Sciatic nerve (tissue), 2 donors: ENCODE measurements at regions not wholly inside any gene's neighbourhood (a gene's known extent, or its start where the extent isn't known, plus 50 kb on each side); places are given as distances from the start of the nearest gene placed in this dataset.

Source experiments
- ATAC-seq: fragments of 200-7000 bp; cut with Tn5 transposase; one replicate; pipeline ENCODE4 v1.9.1; 2020; ENCODE audit warnings: mild to moderate bottlenecking, moderate library complexity
- DNase-seq: peaks from one replicate; pipeline ENCODE4 v3.0.0-alpha.2; 2020; ENCODE audit warnings: low spot score
- intact Hi-C: fragments of 100-400 bp; cut with DNase I; formaldehyde crosslinking; loops from one replicate; pipeline ENCODE4 v1.14.2; 2022
- donor health status: DM: no; HTN: no; CAD: no.
- donor health status: DM: no; HTN: no; CAD: no.

DNA sequence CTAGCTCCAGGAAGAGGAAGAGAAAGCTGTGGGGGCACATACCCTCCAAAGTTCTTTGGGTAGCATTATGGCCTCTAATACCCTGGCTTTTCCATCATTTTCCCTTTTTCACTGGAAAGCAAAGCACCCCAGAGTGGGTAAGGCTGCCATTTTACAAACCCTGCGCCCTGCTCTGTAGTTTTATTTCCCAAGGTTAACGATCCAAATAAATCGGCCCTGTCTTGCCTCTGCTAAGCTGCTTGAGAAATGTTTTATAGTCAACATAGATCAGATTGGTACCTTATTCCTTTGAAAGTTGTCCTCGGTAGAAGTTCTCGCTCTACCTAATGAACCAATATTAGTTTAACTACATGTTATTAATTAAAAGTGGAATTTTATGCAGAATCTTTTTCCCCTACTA lies 328.2 kb downstream of the NPIPA8 start:
- no peak for DNase-seq
- intact Hi-C loops: no loop called here
- ATAC-seq: no peak

- ATAC-seq (no peak), DNase-seq (no peak)
- intact Hi-C loops: no loop called here
These were observed 333.5 kb downstream of the NPIPA8 start for GRCh38 chr16:18003033-18003432.

- DNase-seq (no peak), ATAC-seq (no peak)
- intact Hi-C loops: no loop called here
These were observed 337.5 kb downstream of the NPIPA8 start for GRCh38 chr16:17998996-17999395.

DNA sequence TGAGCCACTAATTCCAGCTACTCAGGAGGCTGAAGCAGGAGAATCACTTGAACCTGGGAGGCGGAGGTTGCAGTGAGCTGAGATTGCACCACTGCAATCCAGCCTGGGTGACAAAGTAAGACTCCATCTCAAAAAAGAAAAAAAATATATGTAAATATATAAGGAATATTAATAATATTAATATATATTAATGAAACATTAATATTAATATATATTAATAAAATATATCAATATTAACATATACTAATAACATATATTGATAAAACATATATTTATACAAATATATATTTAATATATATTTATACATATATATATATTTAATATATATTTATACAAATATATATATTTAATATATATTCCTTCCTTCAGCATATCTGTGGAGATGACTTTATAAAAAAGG lies 338.0 kb downstream of the NPIPA8 start:
- ATAC-seq: no peak
- no peak for DNase-seq
- intact Hi-C loops: no loop called here

DNA sequence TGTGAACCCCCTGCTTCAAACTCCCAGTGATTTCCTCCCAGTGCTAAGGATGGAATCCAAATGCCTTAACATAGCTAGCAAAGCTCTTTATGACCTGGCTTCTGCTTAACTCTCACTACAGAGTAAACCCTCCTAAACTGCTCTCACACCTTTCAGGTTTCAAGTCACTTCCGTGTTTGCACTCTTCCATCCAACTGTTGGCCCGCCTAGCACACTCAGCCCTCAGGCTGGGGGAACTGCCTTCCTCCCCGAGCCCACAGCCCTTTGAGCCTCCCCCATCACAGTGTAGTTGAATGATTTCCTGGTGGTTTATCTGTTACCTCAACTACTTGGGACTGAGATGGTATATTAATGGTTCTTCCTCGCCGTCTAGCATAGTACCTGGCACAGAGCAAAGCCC lies 342.5 kb downstream of the NPIPA8 start:
- intact Hi-C loops: no loop called here
- DNase-seq (no peak), ATAC-seq (no peak)

DNA sequence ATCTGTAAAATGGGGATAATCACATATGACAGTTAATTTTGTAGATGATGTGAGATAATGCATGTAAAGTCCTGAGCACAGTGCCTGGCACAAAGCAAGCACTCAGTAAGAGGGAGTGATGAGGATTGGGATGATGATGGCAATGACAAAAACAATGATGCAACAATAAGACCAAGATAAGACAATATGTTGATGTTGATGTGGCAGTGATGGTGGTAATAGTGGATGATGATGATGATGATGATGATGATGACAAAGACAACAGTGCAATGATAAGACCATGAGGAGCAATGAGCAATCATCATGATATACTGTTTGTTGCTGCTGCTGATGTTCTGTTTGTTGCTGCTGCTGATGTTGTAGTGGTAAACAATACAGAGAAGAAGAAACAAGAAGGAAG lies 344.1 kb downstream of the NPIPA8 start:
- ATAC-seq (no peak), DNase-seq (no peak)
- intact Hi-C loops: no loop called here

DNA sequence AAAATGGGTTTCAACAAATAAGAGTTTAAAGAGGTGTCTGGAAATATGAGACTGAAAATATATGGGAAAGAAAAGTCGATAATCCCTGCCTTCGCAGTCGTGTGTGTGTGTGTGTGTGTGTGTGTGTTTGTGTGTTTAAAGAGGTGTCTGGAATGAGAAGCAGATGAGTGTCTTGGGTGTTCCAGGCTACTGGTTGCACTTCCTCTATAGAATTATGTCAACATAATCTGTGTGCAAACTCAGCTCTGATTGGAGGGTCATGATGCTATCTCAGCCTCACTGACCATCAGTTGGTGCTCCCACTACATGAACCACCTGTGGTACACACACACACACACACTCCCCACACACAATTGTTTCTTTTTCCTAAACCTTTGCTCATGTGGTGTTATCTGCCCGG lies 347.3 kb downstream of the NPIPA8 start:
- ATAC-seq (no peak), DNase-seq (no peak)
- intact Hi-C loops: no loop called here

GRCh38 chr16:17988839-17989238 lies 347.7 kb downstream of the NPIPA8 start:
- no peak for ATAC-seq
- no peak for DNase-seq
- intact Hi-C loops: no loop called here

GRCh38 chr16:17986991-17987390 lies 349.5 kb downstream of the NPIPA8 start:
- intact Hi-C loops: no loop called here
- ATAC-seq (no peak), DNase-seq (no peak)

DNA sequence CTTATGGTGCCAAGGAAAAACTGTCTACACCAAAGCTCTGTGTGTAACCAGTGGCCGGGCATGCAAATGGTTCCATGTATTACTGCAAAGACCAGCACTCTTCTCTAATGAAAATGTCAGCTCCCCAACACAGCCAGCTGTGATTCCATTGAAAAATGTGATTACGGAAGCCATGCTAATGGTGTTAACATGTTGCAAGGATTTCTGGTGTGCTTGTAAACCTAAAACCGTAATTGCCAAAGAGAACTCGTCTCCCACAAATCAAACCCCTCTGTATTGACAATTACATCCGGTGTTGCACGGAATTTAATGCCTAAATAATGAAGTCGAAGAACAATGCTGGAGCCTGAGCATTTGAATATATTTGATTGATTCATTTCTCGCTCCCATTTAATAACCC lies 351.7 kb downstream of the NPIPA8 start:
- ATAC-seq (no peak), DNase-seq (no peak)
- intact Hi-C loops: no loop called here

GRCh38 chr16:17983847-17984639 lies 352.5 kb downstream of the NPIPA8 start:
- ATAC-seq (no peak), DNase-seq (no peak)
- intact Hi-C loops: no loop called here

GRCh38 chr16:17983114-17983513 lies 353.4 kb downstream of the NPIPA8 start:
- no peak for DNase-seq
- no peak for ATAC-seq
- intact Hi-C loops: no loop called here

GRCh38 chr16:17977260-17977659 lies 359.3 kb downstream of the NPIPA8 start:
- ATAC-seq (peak; percentile 75), DNase-seq (no peak)
- intact Hi-C loops: no loop called here

- ATAC-seq: peak; percentile 54
- DNase-seq: no peak
- intact Hi-C loops: no loop called here
These were observed 364.0 kb downstream of the NPIPA8 start for GRCh38 chr16:17972460-17972943.

DNA sequence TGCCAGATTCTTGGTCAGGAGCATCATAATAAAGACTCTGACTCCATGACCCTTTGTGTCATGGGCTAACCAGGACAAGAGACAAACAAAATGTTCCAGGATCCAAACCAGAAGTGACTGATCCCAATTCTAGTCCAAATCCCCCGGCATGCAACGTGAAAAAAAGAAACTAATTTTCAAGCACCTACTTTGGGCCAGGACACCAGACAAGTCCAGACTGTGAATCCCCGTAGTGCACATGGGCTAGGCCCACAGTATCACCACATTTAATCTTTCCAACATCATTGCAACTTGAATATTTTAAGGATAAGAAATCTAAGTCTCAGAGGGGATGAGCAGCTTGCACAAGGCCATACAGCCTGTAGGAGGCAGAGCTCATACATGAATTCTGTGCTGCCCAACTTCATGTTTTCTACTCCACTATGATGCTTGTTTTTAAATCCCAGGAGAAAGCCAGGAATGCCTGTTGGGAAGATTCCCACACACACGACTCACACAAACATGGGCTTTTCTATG lies 365.7 kb downstream of the NPIPA8 start:
- ATAC-seq (peak; percentile 91), DNase-seq (no peak)
- intact Hi-C loops: no loop called here

DNA sequence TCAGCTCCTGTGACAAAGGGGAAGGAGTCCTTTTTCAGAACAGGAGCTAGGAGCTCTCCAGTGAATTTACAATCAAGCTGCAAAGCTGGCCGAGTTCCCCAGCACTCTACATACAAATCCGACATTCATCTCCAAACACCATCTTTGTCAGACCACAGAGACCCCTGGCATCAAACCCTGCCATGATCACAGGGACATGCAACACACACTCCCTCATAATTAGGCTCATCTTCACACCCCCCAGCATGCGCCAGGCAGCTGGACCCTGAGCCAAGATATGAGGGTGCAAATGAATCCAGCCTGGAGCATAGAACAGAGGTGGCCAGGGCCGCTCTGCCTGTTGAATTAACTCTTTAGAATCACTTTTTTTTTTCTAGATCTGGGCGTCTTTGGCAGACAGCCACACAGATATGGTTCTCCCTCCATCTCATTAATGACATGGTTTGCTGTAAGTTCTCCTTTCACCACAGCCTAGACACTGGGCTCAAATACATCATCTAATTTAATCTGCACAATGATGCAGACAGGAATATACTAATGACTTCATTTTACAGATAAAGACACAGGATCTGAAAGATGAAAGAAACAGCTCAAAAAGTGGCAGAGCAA lies 366.3 kb downstream of the NPIPA8 start:
- DNase-seq (no peak), ATAC-seq (no peak)
- intact Hi-C loops: no loop called here

- DNase-seq (no peak), ATAC-seq (no peak)
- intact Hi-C loops: no loop called here
These were observed 371.2 kb downstream of the NPIPA8 start for GRCh38 chr16:17965133-17965900.

DNA sequence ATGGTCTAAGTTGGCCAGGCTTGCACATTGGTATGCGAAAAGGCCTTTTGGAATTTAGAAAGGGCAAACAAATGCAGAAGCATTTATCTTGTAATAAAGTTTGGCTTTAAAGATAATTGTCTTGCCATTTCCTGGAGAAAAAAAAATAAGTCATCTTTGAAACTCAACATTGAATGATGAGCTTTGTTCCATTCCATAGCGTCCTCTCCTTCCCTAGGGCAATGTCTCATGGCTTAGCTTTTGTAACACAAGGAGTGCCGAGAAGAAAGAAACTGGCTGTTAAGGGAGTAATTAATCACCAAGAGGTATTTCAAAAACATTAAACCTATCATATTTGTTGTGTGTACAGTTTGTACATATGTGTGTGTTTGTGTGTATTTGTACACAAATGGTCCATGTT lies 372.3 kb downstream of the NPIPA8 start:
- intact Hi-C loops: no loop called here
- DNase-seq (no peak), ATAC-seq (no peak)

DNA sequence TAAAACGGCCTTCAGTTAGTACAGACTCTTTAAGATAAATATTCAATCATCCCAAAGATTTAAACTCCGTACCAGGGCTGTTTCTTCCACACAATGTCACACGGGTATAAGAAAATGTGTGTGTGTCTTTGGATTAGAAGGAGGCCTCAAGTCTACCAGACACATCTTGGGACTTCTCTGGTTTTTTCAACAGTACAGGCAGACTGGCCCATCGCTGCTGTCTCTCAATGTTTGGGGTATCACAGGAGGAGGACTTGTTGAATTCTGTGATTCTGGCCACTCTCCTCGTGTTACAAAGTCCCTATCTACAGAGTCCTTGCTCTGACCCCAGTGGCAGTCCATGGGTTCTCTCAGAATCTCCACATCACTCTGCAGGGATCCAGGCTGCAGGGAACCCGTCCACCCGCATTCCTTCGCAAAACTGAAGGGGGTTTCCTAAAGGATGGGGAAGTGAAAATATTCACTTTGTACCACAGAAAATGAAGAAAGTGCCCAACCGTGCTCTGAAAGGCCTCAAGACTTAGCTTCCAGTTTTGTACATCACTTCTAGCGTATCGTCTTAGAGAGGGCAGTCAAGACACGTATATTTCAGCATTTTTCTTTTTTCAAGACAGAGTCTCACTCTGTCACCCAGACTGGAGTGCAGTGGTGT lies 373.2 kb downstream of the NPIPA8 start:
- intact Hi-C loops: no loop called here
- ATAC-seq (no peak), DNase-seq (no peak)
